Ishikawa (cell line): ENCODE measurements at regions not wholly inside any gene's neighbourhood (a gene's known extent, or its start where the extent isn't known, plus 50 kb on each side); places are given as distances from the start of the nearest gene placed in this dataset.

Experiments used
- EP300 ChIP-seq: IDR thresholded peaks from 2 replicates; pipeline ENCODE4 v1.6.1; 2012; ENCODE audit warnings: borderline replicate concordance
- TEAD4 ChIP-seq: IDR thresholded peaks from 2 replicates; pipeline ENCODE4 v1.6.1; 2012
- TF ChIP-seq, protein P1 (sequence below): IDR thresholded peaks from 2 replicates; pipeline ENCODE4 v1.6.1; 2012; ENCODE audit warnings: low read depth, mild to moderate bottlenecking

DNA sequence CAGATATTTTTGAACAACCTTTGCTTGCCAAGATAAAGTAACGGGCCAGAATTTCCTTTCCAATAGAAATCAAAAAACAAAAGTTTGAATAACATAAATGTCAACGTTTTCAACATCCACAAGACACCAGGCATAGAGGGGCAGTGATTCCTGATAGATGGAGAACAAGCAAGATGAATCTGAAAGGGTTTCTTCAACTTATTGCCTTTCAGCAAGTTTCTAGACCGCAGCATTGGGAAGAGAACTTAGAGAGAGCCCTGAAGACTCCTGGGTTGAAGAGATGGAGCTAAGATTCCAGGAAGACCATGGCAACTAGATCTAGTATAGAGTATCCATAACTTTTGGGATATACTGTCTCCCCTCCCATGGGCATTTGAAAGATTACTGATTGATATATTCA is 751.4 kb upstream of the CTNND2 start:
- TF ChIP-seq TEAD4 (no peak), EP300 (no peak)
- TF ChIP-seq, protein P1, sequence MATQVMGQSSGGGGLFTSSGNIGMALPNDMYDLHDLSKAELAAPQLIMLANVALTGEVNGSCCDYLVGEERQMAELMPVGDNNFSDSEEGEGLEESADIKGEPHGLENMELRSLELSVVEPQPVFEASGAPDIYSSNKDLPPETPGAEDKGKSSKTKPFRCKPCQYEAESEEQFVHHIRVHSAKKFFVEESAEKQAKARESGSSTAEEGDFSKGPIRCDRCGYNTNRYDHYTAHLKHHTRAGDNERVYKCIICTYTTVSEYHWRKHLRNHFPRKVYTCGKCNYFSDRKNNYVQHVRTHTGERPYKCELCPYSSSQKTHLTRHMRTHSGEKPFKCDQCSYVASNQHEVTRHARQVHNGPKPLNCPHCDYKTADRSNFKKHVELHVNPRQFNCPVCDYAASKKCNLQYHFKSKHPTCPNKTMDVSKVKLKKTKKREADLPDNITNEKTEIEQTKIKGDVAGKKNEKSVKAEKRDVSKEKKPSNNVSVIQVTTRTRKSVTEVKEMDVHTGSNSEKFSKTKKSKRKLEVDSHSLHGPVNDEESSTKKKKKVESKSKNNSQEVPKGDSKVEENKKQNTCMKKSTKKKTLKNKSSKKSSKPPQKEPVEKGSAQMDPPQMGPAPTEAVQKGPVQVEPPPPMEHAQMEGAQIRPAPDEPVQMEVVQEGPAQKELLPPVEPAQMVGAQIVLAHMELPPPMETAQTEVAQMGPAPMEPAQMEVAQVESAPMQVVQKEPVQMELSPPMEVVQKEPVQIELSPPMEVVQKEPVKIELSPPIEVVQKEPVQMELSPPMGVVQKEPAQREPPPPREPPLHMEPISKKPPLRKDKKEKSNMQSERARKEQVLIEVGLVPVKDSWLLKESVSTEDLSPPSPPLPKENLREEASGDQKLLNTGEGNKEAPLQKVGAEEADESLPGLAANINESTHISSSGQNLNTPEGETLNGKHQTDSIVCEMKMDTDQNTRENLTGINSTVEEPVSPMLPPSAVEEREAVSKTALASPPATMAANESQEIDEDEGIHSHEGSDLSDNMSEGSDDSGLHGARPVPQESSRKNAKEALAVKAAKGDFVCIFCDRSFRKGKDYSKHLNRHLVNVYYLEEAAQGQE, result no peak
